WTC11 (cell line): ENCODE measurements at regions not wholly inside any gene's neighbourhood (a gene's known extent, or its start where the extent isn't known, plus 50 kb on each side); places are given as distances from the start of the nearest gene placed in this dataset.

Experiments used
- ATAC-seq: fragments of 200-7000 bp; cut with Tn5 transposase; 2 replicates; pipeline ENCODE4 v1.10.0; 2021; ENCODE audit warnings: mild to moderate bottlenecking, moderate library complexity
- CTCF ChIA-PET: fragments of 300-600 bp; sonication (Branson Sonifier 250); formaldehyde crosslinking; loops from one replicate; lab custom pipeline; 2021; ENCODE audit warnings: antibody characterized with exemption; lab: Charles Lee
- POLR2A ChIA-PET: fragments of 350-600 bp; sonication (Branson Sonifier 250); formaldehyde crosslinking; loops from one replicate; lab custom pipeline; 2021; ENCODE audit warnings: antibody characterized with exemption; lab: Charles Lee
- DNase-seq: peaks from one replicate; pipeline ENCODE4 v3.0.0; 2021; ENCODE audit warnings: low spot score
- H3K27ac Mint-ChIP-seq: 2 replicates; pipeline ENCODE4 v1.8.0; 2021; ENCODE audit warnings: mixed read lengths
- H3K27me3 Mint-ChIP-seq: 2 replicates; pipeline ENCODE4 v1.8.0; 2021; ENCODE audit warnings: low read depth, mild to moderate bottlenecking, moderate library complexity, mixed read lengths
- H3K36me3 Mint-ChIP-seq: 2 replicates; pipeline ENCODE4 v1.8.0; 2021; ENCODE audit warnings: mixed read lengths
- H3K4me1 Mint-ChIP-seq: 2 replicates; pipeline ENCODE4 v1.8.0; 2022; ENCODE audit warnings: mixed read lengths
- H3K4me3 Mint-ChIP-seq: 2 replicates; pipeline ENCODE4 v1.8.0; 2021; ENCODE audit warnings: mild to moderate bottlenecking, moderate library complexity, mixed read lengths
- H3K9me3 Mint-ChIP-seq: 2 replicates; pipeline ENCODE4 v1.8.0; 2021; ENCODE audit warnings: mixed read lengths
- AFF4 ChIP-seq: sonication (generic); formaldehyde crosslinking; IDR thresholded peaks from 2 replicates; pipeline ENCODE4 v1.8.1; 2023; ENCODE audit warnings: mild to moderate bottlenecking, missing genetic modification reagents, borderline replicate concordance
- E2F1 ChIP-seq: sonication (generic); formaldehyde crosslinking; IDR thresholded peaks from 2 replicates; pipeline ENCODE4 v1.8.0; 2022; ENCODE audit warnings: mild to moderate bottlenecking, missing genetic modification reagents
- E2F4 ChIP-seq: sonication (generic); formaldehyde crosslinking; IDR thresholded peaks from 2 replicates; pipeline ENCODE4 v1.8.1; 2022; ENCODE audit warnings: low read depth, mild to moderate bottlenecking, moderate library complexity, missing genetic modification reagents, borderline replicate concordance
- EMX1 ChIP-seq: fragments of 250-450 bp; sonication (Bioruptor Pico); IDR thresholded peaks from 2 replicates; pipeline ENCODE4 v1.8.0; 2021; ENCODE audit warnings: mild to moderate bottlenecking
- FOXK1 ChIP-seq: sonication (generic); formaldehyde crosslinking; IDR thresholded peaks from 2 replicates; pipeline ENCODE4 v1.8.0; 2022; ENCODE audit warnings: mild to moderate bottlenecking, moderate library complexity, missing genetic modification reagents
- NFATC4 ChIP-seq: fragments of 250-450 bp; sonication (Bioruptor Pico); IDR thresholded peaks from 2 replicates; pipeline ENCODE4 v1.9.0; 2021; ENCODE audit warnings: mild to moderate bottlenecking
- PREB ChIP-seq: sonication (generic); formaldehyde crosslinking; IDR thresholded peaks from 2 replicates; pipeline ENCODE4 v1.8.1; 2022; ENCODE audit warnings: mild to moderate bottlenecking, missing genetic modification reagents, moderate library complexity, borderline replicate concordance
- RELA ChIP-seq: sonication (generic); formaldehyde crosslinking; IDR thresholded peaks from 2 replicates; pipeline ENCODE4 v1.8.1; 2022; ENCODE audit warnings: missing genetic modification reagents, mild to moderate bottlenecking, borderline replicate concordance
- SP1 ChIP-seq: sonication (generic); formaldehyde crosslinking; conservative IDR thresholded peaks from 2 replicates; pipeline ENCODE4 v1.8.1; 2022; ENCODE audit warnings: missing genetic modification reagents
- ZBTB43 ChIP-seq: sonication (generic); formaldehyde crosslinking; IDR thresholded peaks from 2 replicates; pipeline ENCODE4 v1.8.1; 2023; ENCODE audit warnings: mild to moderate bottlenecking, missing genetic modification reagents
- ZNF263 ChIP-seq: sonication (generic); formaldehyde crosslinking; IDR thresholded peaks from 2 replicates; pipeline ENCODE4 v1.8.1; 2022; ENCODE audit warnings: low read depth, mild to moderate bottlenecking, moderate library complexity, missing genetic modification reagents
- ZNF425 ChIP-seq: fragments of 250-450 bp; sonication (Bioruptor Pico); conservative IDR thresholded peaks from 2 replicates; pipeline ENCODE4 v1.9.0; 2021; ENCODE audit warnings: mild to moderate bottlenecking
- TF ChIP-seq, protein P1 (sequence below): sonication (generic); formaldehyde crosslinking; IDR thresholded peaks from 2 replicates; pipeline ENCODE4 v1.8.0; 2022; ENCODE audit warnings: mild to moderate bottlenecking, missing genetic modification reagents
- TF ChIP-seq, protein P2 (sequence below): fragments of 250-450 bp; sonication (Bioruptor Pico); IDR thresholded peaks from 2 replicates; pipeline ENCODE4 v1.9.0; 2021; ENCODE audit warnings: mild to moderate bottlenecking
- TF ChIP-seq, protein P3 (sequence below): fragments of 250-450 bp; sonication (Bioruptor Pico); IDR thresholded peaks from 2 replicates; pipeline ENCODE4 v1.9.0; 2021; ENCODE audit warnings: mild to moderate bottlenecking, borderline replicate concordance
- TF ChIP-seq, protein P4 (sequence below): fragments of 200-600 bp; IDR thresholded peaks from 2 replicates; pipeline ENCODE4 v1.8.0; 2022; ENCODE audit warnings: antibody characterized with exemption

- DNase-seq = no peak
- ATAC-seq = no peak
- Mint-ChIP-seq H3K36me3 (no peaks in the 10 kb centered on the region), H3K4me3 (no peak overlapping the region), H3K27ac (no peak overlapping the region), H3K4me1 (0 out of 2 replicates have a peak, but pooled peaks cover 3% of the 10 kb centered on the region), H3K27me3 (no peaks in the 10 kb centered on the region), H3K9me3 (no peaks in the 10 kb centered on the region)
- POLR2A ChIA-PET = no interaction called here
- CTCF ChIA-PET = interaction anchor here (1.0 kb wide), 1 partner anchor 16 kb away, joined by 3 read pairs; no protein-coding TSS in a partner anchor
- TF ChIP-seq SP1 (CRISPR knock-in tag) = no peak
- TF ChIP-seq ZBTB43 = no peak
- TF ChIP-seq, protein P1, sequence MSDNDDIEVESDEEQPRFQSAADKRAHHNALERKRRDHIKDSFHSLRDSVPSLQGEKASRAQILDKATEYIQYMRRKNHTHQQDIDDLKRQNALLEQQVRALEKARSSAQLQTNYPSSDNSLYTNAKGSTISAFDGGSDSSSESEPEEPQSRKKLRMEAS (CRISPR knock-in tag) = no peak
- TF ChIP-seq, protein P2, sequence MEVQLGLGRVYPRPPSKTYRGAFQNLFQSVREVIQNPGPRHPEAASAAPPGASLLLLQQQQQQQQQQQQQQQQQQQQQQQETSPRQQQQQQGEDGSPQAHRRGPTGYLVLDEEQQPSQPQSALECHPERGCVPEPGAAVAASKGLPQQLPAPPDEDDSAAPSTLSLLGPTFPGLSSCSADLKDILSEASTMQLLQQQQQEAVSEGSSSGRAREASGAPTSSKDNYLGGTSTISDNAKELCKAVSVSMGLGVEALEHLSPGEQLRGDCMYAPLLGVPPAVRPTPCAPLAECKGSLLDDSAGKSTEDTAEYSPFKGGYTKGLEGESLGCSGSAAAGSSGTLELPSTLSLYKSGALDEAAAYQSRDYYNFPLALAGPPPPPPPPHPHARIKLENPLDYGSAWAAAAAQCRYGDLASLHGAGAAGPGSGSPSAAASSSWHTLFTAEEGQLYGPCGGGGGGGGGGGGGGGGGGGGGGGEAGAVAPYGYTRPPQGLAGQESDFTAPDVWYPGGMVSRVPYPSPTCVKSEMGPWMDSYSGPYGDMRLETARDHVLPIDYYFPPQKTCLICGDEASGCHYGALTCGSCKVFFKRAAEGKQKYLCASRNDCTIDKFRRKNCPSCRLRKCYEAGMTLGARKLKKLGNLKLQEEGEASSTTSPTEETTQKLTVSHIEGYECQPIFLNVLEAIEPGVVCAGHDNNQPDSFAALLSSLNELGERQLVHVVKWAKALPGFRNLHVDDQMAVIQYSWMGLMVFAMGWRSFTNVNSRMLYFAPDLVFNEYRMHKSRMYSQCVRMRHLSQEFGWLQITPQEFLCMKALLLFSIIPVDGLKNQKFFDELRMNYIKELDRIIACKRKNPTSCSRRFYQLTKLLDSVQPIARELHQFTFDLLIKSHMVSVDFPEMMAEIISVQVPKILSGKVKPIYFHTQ (CRISPR knock-in tag) = no peak
- no peak for TF ChIP-seq ZNF263 (CRISPR knock-in tag)
- TF ChIP-seq, protein P3, sequence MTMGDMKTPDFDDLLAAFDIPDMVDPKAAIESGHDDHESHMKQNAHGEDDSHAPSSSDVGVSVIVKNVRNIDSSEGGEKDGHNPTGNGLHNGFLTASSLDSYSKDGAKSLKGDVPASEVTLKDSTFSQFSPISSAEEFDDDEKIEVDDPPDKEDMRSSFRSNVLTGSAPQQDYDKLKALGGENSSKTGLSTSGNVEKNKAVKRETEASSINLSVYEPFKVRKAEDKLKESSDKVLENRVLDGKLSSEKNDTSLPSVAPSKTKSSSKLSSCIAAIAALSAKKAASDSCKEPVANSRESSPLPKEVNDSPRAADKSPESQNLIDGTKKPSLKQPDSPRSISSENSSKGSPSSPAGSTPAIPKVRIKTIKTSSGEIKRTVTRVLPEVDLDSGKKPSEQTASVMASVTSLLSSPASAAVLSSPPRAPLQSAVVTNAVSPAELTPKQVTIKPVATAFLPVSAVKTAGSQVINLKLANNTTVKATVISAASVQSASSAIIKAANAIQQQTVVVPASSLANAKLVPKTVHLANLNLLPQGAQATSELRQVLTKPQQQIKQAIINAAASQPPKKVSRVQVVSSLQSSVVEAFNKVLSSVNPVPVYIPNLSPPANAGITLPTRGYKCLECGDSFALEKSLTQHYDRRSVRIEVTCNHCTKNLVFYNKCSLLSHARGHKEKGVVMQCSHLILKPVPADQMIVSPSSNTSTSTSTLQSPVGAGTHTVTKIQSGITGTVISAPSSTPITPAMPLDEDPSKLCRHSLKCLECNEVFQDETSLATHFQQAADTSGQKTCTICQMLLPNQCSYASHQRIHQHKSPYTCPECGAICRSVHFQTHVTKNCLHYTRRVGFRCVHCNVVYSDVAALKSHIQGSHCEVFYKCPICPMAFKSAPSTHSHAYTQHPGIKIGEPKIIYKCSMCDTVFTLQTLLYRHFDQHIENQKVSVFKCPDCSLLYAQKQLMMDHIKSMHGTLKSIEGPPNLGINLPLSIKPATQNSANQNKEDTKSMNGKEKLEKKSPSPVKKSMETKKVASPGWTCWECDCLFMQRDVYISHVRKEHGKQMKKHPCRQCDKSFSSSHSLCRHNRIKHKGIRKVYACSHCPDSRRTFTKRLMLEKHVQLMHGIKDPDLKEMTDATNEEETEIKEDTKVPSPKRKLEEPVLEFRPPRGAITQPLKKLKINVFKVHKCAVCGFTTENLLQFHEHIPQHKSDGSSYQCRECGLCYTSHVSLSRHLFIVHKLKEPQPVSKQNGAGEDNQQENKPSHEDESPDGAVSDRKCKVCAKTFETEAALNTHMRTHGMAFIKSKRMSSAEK = no peak
- TF ChIP-seq, protein P4, sequence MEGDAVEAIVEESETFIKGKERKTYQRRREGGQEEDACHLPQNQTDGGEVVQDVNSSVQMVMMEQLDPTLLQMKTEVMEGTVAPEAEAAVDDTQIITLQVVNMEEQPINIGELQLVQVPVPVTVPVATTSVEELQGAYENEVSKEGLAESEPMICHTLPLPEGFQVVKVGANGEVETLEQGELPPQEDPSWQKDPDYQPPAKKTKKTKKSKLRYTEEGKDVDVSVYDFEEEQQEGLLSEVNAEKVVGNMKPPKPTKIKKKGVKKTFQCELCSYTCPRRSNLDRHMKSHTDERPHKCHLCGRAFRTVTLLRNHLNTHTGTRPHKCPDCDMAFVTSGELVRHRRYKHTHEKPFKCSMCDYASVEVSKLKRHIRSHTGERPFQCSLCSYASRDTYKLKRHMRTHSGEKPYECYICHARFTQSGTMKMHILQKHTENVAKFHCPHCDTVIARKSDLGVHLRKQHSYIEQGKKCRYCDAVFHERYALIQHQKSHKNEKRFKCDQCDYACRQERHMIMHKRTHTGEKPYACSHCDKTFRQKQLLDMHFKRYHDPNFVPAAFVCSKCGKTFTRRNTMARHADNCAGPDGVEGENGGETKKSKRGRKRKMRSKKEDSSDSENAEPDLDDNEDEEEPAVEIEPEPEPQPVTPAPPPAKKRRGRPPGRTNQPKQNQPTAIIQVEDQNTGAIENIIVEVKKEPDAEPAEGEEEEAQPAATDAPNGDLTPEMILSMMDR = no peak
- no peak for TF ChIP-seq E2F4 (CRISPR knock-in tag)
- no peak for TF ChIP-seq EMX1 (CRISPR knock-in tag)
- no peak for TF ChIP-seq E2F1 (CRISPR knock-in tag)
- TF ChIP-seq AFF4 (CRISPR knock-in tag) = no peak
- TF ChIP-seq FOXK1 (CRISPR knock-in tag) = no peak
- no peak for TF ChIP-seq PREB (CRISPR knock-in tag)
- TF ChIP-seq ZNF425 (CRISPR knock-in tag) = no peak
- no peak for TF ChIP-seq NFATC4
- TF ChIP-seq RELA (CRISPR knock-in tag) = no peak
These were observed 218.6 kb downstream of the ATP23 start for GRCh38 chr12:58159941-58160340.
